CD1c-positive myeloid dendritic cell (primary cell): ENCODE measurements at regions not wholly inside any gene's neighbourhood (a gene's known extent, or its start where the extent isn't known, plus 50 kb on each side); places are given as distances from the start of the nearest gene placed in this dataset.

Source experiments
- DNase-seq: peaks from one replicate; pipeline ENCODE4 v3.0.0-alpha.2; 2016; ENCODE audit errors: extremely low spot score

- no peak for DNase-seq
Observed at GRCh38 chr15:31241888-31242522, 84.6 kb upstream of the KLF13 start.

- no peak for DNase-seq
Observed at GRCh38 chr15:31243895-31244294, 82.7 kb upstream of the KLF13 start.

DNA sequence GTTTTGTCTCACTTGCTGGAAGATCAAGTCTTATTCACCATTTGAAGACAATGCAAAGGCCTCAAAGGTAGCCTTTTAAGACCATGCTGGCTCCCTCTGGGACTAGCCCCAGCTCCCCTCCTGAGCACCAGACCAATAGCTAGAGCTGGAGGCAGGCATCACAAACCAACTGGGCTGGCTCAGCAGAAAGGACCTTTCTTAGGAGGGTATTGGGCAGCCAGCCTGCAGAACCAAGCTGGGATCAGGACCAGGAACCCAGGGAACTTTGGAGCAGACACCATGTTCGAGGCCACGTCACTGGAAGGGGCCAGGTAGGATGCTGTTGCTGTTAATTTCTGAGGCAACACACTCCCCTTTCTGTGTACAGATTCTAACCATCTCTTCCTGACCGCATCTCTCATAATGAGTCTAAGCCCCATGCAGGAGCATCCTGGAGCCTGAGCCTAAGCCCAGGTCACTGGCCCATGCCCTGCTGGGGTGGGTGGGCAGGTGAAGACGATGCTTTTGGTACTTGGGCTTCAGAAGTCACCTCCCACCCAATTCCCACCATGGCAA, 81.4 kb upstream of the KLF13 start:
- DNase-seq = no peak

DNA sequence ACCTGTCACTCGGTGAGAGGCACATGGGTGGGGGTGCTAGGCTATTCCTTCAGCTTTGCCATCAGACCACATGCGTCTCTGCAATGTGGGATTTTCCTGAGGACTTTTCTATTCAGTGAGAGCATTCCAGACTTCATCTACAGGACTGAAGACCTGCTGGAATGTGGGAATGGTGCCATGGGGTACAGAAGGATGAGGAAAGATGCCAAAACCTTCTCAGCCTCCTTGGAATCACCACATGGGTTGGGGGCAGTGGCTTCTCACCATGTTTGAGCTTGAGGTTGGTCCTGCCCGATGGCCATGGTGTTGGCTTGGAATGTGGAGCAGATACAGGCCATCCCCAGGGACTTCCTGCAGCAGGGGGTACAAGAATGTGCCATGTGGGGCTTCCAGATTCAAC, 80.9 kb upstream of the KLF13 start:
- no peak for DNase-seq

GRCh38 chr15:31247404-31247803, 79.2 kb upstream of the KLF13 start:
- DNase-seq = no peak

GRCh38 chr15:31248263-31248662, 78.4 kb upstream of the KLF13 start:
- no peak for DNase-seq

- DNase-seq = no peak
Observed at GRCh38 chr15:31248951-31249350, 77.7 kb upstream of the KLF13 start.

- DNase-seq = no peak
Observed at GRCh38 chr15:31250033-31250432, 76.6 kb upstream of the KLF13 start.

DNA sequence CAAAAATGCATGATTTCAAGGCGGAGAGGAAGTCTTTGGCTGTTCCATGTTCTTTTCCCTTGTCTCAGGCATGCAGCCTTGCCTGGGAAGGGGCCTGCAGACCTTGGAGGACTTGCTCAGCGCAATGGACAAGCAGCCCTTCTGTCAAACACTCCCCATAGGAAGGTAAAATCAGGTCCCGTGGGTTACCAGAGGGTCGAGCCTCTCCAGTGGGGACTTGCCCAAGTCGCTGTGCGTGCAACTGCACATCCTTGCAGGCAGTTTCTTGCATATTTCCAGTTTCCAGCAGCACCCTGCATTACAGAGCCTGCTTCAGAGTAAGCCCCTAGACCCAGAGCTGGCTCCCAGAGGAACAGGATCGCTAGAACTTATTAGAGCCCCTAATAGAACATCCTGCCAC, 75.5 kb upstream of the KLF13 start:
- no peak for DNase-seq

GRCh38 chr15:31252171-31252785, 74.4 kb upstream of the KLF13 start:
- DNase-seq = no peak

GRCh38 chr15:31254431-31255175, 72.0 kb upstream of the KLF13 start:
- peak; percentile 53 for DNase-seq

DNA sequence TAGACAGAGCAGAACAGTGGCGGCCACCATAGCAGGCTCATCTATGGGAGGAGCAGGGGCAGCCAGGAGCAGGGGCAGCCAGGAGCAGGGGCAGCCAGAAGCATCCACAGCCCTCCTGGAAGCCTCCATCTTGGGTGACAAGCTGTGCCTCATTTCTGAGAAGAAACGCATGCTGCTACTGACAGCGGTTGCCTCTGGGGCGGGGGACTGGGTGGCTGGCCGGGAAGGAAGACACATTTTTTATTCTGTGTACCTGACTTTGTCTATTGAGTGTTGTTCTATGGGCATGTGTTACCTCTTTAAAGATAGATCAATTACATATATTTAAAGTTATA, 71.5 kb upstream of the KLF13 start:
- DNase-seq = no peak

DNA sequence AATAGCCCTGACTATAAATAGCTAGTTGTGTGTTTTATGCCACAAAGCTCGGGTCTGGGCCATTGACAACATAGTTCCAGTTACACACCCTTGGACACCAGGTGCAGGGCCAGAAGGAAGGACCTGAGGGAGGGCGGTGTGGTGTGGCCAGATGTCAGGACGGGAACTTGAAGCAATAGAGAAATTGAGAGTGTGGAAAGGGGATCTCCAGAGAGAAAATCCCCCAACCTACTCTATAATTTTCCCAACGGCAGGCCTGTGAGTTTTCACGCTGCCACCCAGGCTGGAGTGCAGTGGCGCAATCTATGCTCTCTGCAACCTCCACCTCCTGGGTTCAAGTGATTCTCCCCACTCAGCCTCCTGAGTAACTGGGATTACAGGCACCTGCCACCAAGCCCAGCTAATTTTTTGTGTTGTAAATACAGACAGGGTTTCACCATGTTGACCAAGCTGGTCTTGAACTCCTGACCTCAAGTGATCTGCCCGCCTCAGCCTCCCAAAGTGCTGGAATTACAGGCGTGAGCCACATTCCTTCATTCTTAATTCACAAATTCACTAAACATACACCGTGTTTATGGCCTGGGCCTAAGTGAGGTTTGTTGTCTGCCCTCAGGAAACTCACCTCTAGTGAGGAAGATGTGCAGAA, 70.8 kb upstream of the KLF13 start:
- peak; percentile 52 for DNase-seq

GRCh38 chr15:31256378-31257265, 70.0 kb upstream of the KLF13 start:
- no peak for DNase-seq

DNA sequence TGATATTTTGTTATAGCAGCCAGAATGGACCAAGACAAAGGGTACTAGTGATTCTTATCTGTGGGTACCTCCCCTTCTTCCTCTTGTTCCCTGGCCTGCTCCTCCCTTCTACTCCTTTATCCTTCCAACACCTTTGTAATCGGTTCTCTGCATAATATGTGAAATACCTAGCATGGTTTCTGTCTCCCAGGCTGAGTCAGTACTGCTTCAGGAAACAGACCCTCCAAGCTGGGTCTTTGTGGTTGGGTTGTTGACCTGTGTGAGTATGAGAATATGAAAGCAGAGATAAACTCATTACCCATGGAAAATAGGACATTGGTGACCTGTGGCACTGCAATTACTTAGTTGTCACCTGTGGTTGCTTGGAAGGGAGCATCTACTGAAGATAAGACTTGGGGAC, 69.3 kb upstream of the KLF13 start:
- DNase-seq = no peak

- no peak for DNase-seq
Observed at GRCh38 chr15:31258260-31258659, 68.4 kb upstream of the KLF13 start.

DNA sequence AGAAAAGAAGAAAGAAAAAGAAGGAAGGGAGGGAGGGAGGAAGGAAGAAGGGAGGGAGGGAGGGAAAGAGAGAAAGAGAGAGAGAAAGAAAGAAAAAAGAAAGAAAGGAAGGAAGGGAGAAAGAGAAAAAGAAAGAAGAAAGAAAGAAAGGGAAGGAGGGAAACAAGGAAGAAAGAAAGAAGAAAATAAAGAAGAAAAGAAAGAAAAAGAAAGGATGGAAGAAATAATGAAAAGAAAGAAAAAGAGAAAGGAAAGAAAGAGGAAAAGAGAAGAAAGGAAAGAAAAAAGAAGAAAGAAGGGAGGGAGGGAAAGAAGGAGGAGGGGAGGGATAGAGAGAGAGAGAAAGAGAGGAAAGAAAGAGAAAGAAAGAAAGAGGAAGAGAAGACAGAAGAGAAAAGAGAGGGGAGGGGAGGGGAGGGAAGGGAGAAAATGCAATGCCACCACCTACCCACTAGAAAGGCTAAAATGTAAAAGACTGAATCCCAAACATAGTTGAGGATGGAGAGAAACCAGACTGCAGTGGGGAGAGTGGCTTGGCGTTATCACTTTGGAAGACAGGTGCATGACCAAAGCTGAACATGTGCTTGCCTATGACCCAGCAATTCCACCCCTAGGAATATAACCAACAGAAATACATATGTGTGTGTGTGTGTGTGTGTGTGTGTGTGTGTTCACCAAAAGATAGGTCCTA, 66.9 kb upstream of the KLF13 start:
- DNase-seq = no peak

- no peak for DNase-seq
Observed at GRCh38 chr15:31260646-31261265, 65.9 kb upstream of the KLF13 start.

- no peak for DNase-seq
Observed at GRCh38 chr15:31261266-31262142, 65.1 kb upstream of the KLF13 start.
